ENCODE measurements at regions not wholly inside any gene's neighbourhood (a gene's known extent, or its start where the extent isn't known, plus 50 kb on each side); places are given as distances from the start of the nearest gene placed in this dataset.

DNA sequence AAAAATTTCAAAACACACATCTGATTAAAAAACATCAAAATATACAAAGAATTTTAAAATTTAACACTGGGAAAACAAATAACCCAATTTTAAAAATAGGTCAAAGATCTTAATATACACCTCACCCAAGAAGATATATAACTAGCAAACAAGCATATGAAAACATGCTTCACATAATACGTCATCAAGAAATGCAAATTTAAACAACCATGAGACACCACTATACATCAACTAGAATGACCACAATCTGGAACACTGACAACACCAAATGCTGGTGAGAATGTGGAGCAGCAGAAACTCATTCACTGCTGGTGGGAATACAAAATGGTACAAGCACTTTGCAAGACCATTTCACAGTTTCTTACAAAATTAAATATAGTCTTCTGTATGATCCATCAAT, 498.4 kb downstream of the IPMK start:
- TF ChIP-seq ZFP3 (CRISPR knock-in tag; IDR thresholded peaks at IDR 0.05) (no peak), TOX (CRISPR knock-in tag; IDR thresholded peaks at IDR 0.05; ENCODE audit: borderline replicate concordance) (no peak), ZFP30 (CRISPR knock-in tag; IDR thresholded peaks at IDR 0.05) (no peak), ZNF8 (CRISPR knock-in tag; IDR thresholded peaks at IDR 0.05) (no peak)
- TF ChIP-seq, protein P1, sequence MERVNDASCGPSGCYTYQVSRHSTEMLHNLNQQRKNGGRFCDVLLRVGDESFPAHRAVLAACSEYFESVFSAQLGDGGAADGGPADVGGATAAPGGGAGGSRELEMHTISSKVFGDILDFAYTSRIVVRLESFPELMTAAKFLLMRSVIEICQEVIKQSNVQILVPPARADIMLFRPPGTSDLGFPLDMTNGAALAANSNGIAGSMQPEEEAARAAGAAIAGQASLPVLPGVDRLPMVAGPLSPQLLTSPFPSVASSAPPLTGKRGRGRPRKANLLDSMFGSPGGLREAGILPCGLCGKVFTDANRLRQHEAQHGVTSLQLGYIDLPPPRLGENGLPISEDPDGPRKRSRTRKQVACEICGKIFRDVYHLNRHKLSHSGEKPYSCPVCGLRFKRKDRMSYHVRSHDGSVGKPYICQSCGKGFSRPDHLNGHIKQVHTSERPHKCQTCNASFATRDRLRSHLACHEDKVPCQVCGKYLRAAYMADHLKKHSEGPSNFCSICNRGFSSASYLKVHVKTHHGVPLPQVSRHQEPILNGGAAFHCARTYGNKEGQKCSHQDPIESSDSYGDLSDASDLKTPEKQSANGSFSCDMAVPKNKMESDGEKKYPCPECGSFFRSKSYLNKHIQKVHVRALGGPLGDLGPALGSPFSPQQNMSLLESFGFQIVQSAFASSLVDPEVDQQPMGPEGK (CRISPR knock-in tag; IDR thresholded peaks at IDR 0.05; ENCODE audit: borderline replicate concordance) = no peak
- ATAC-seq = no peak

DNA sequence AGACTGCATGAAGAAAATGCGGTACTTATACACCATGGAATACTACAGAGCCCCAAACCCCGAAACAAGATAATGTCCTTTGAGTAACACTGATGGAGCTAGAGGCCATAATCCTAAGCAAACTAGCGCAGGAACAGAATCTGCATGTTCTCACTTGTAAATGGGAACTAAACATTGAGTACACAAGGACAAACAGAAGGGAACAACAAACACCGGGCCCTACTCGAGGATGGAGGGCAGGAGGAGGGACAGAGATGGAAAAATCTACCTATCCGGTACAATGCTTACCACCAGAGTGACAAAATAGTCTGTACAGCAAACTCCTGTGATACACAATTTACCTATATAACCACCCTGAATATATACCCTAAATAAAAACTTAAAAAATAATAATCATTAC, 507.9 kb downstream of the IPMK start:
- ATAC-seq = no peak
- TF ChIP-seq BACH2 (CRISPR knock-in tag; IDR thresholded peaks at IDR 0.05; ENCODE audit: borderline replicate concordance) (no peak), ZNF70 (CRISPR knock-in tag; IDR thresholded peaks at IDR 0.05) (no peak), OSR1 (CRISPR knock-in tag; IDR thresholded peaks at IDR 0.05) (no peak), ZNF565 (CRISPR knock-in tag; conservative IDR thresholded peaks at IDR 0.05; ENCODE audit: low read depth) (no peak), ZNF8 (CRISPR knock-in tag; IDR thresholded peaks at IDR 0.05) (no peak), RARB (CRISPR knock-in tag; IDR thresholded peaks at IDR 0.05) (no peak), ZFP3 (CRISPR knock-in tag; IDR thresholded peaks at IDR 0.05) (no peak), ZFP30 (CRISPR knock-in tag; IDR thresholded peaks at IDR 0.05) (no peak), ESRRG (CRISPR knock-in tag; IDR thresholded peaks at IDR 0.05) (no peak), TCF4 (CRISPR knock-in tag; IDR thresholded peaks at IDR 0.05; ENCODE audit: borderline replicate concordance) (no peak), ISL1 (CRISPR knock-in tag; IDR thresholded peaks at IDR 0.05) (no peak), CSDC2 (CRISPR knock-in tag; IDR thresholded peaks at IDR 0.05) (no peak), ARNTL (CRISPR knock-in tag; IDR thresholded peaks at IDR 0.05; ENCODE audit: borderline replicate concordance, low read depth) (no peak), ZC3H10 (CRISPR knock-in tag; IDR thresholded peaks at IDR 0.05) (no peak), SNAI2 (CRISPR knock-in tag; IDR thresholded peaks at IDR 0.05) (no peak), GLIS3 (CRISPR knock-in tag; IDR thresholded peaks at IDR 0.05) (no peak)
- TF ChIP-seq, protein P2, sequence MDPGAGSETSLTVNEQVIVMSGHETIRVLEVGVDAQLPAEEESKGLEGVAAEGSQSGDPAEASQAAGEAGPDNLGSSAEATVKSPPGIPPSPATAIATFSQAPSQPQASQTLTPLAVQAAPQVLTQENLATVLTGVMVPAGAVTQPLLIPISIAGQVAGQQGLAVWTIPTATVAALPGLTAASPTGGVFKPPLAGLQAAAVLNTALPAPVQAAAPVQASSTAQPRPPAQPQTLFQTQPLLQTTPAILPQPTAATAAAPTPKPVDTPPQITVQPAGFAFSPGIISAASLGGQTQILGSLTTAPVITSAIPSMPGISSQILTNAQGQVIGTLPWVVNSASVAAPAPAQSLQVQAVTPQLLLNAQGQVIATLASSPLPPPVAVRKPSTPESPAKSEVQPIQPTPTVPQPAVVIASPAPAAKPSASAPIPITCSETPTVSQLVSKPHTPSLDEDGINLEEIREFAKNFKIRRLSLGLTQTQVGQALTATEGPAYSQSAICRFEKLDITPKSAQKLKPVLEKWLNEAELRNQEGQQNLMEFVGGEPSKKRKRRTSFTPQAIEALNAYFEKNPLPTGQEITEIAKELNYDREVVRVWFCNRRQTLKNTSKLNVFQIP (CRISPR knock-in tag; IDR thresholded peaks at IDR 0.05; ENCODE audit: borderline replicate concordance, low read depth) = no peak
- TF ChIP-seq, protein P3, sequence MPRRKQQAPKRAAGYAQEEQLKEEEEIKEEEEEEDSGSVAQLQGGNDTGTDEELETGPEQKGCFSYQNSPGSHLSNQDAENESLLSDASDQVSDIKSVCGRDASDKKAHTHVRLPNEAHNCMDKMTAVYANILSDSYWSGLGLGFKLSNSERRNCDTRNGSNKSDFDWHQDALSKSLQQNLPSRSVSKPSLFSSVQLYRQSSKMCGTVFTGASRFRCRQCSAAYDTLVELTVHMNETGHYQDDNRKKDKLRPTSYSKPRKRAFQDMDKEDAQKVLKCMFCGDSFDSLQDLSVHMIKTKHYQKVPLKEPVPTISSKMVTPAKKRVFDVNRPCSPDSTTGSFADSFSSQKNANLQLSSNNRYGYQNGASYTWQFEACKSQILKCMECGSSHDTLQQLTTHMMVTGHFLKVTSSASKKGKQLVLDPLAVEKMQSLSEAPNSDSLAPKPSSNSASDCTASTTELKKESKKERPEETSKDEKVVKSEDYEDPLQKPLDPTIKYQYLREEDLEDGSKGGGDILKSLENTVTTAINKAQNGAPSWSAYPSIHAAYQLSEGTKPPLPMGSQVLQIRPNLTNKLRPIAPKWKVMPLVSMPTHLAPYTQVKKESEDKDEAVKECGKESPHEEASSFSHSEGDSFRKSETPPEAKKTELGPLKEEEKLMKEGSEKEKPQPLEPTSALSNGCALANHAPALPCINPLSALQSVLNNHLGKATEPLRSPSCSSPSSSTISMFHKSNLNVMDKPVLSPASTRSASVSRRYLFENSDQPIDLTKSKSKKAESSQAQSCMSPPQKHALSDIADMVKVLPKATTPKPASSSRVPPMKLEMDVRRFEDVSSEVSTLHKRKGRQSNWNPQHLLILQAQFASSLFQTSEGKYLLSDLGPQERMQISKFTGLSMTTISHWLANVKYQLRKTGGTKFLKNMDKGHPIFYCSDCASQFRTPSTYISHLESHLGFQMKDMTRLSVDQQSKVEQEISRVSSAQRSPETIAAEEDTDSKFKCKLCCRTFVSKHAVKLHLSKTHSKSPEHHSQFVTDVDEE (CRISPR knock-in tag; IDR thresholded peaks at IDR 0.05) = no peak
- TF ChIP-seq, protein P4, sequence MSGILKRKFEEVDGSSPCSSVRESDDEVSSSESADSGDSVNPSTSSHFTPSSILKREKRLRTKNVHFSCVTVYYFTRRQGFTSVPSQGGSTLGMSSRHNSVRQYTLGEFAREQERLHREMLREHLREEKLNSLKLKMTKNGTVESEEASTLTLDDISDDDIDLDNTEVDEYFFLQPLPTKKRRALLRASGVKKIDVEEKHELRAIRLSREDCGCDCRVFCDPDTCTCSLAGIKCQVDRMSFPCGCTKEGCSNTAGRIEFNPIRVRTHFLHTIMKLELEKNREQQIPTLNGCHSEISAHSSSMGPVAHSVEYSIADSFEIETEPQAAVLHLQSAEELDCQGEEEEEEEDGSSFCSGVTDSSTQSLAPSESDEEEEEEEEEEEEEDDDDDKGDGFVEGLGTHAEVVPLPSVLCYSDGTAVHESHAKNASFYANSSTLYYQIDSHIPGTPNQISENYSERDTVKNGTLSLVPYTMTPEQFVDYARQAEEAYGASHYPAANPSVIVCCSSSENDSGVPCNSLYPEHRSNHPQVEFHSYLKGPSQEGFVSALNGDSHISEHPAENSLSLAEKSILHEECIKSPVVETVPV (CRISPR knock-in tag; IDR thresholded peaks at IDR 0.05) = no peak

DNA sequence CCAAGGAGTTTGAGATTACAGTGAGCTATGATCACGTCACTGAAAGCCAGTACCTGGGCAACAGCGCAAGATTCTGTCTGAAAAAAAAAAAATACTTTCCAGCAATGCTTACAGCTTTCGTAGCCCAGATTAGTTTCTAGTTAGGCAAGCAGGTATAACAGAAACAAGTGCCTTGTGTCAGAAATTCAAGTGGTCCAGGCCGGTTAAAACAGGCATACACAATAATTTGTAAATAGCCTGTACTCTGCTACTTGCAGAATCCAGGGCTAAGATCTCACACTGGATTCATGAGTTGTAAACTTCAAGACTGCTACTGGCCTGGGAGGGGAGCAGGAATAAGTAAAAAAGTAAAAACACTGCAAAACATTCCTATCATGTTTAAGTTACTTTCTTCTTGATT, 512.9 kb downstream of the IPMK start:
- no peak for ATAC-seq
- TF ChIP-seq, protein P2 (CRISPR knock-in tag; IDR thresholded peaks at IDR 0.05; ENCODE audit: borderline replicate concordance, low read depth) = no peak
- TF ChIP-seq ESRRG (CRISPR knock-in tag; IDR thresholded peaks at IDR 0.05) (no peak), GLIS3 (CRISPR knock-in tag; IDR thresholded peaks at IDR 0.05) (no peak)
